ENCODE measurements at regions not wholly inside any gene's neighbourhood (a gene's known extent, or its start where the extent isn't known, plus 50 kb on each side); places are given as distances from the start of the nearest gene placed in this dataset.
"Not testable (repeated sequence)": the region's sequence is repeated elsewhere in the genome, so short reads cannot be mapped to it uniquely, and the experiment has no call there.

GRCh38 chr2:16720737-16721136 is 55.1 kb upstream of the CYRIA start:
- TF ChIP-seq CTCF (conservative IDR thresholded peaks at IDR 0.05; ENCODE audit: low read depth in 2 of 2); EZH2 (IDR thresholded peaks at IDR 0.05; ENCODE audit: low read depth, unreplicated experiment); EZH2phosphoT487 (IDR thresholded peaks at IDR 0.05; ENCODE audit: unreplicated experiment); REST (IDR thresholded peaks at IDR 0.05; ENCODE audit: unreplicated experiment); JUNB (IDR thresholded peaks at IDR 0.05; ENCODE audit: unreplicated experiment); POLR2AphosphoS5 (IDR thresholded peaks at IDR 0.05; ENCODE audit: low read depth); CREB1 (CRISPR knock-in tag; IDR thresholded peaks at IDR 0.05; ENCODE audit: low read depth); ETS1 (IDR thresholded peaks at IDR 0.05); NANOG (IDR thresholded peaks at IDR 0.05; ENCODE audit: borderline replicate concordance); ZNF114 (CRISPR knock-in tag; IDR thresholded peaks at IDR 0.05); ZNF331 (CRISPR knock-in tag; IDR thresholded peaks at IDR 0.05; ENCODE audit: low read depth): not testable (repeated sequence)

Measured in GM23338 (cell line).